Fibroblast of peridontal ligament (primary cell): ENCODE measurements at regions not wholly inside any gene's neighbourhood (a gene's known extent, or its start where the extent isn't known, plus 50 kb on each side); places are given as distances from the start of the nearest gene placed in this dataset.
"Not testable (repeated sequence)": the region's sequence is repeated elsewhere in the genome, so short reads cannot be mapped to it uniquely, and the experiment has no call there.

Experiments
- DNase-seq: peaks from one replicate; pipeline ENCODE4 v3.0.0-alpha.2; 2010; ENCODE audit errors: extremely low read depth

DNA sequence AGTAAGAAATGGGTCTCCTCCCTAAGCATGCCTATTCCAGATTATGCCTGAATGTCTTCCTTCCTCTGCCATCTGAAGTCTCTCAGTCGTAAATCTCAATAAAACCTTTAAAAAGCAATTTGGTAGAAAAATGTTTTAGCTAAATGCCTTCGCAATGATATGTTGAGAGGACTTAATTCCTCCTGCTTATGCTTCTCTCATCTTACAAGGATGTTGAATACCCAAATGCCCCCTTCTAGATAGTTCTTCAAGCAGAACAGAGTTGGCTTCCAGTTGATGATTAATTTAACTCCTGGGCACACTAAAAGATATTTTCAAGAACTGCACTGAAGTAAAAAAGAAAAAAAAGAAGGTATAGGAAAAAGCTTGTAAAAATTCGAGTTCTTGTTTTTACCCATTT, 275.0 kb upstream of the SPTLC3 start:
- no peak for DNase-seq

DNA sequence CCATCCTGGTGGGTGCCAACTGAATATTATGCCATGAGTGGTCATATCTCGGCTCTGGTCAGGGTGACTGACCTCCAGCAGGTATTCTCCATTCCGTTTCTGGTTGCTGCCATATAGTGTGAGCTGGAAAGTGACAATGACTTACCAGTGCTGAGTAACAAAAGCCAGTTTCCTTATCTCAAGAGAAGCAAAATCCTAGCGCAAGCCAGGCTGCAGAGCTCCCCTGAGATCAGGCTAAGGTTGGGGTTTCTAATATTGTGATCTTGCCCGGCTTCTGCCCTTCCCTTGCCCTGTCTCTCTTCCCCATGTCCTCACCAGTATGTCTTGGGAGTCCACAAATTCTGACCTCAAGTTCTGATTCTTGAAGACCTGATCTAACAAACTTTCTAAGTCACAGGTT, 271.3 kb upstream of the SPTLC3 start:
- DNase-seq: no peak

DNA sequence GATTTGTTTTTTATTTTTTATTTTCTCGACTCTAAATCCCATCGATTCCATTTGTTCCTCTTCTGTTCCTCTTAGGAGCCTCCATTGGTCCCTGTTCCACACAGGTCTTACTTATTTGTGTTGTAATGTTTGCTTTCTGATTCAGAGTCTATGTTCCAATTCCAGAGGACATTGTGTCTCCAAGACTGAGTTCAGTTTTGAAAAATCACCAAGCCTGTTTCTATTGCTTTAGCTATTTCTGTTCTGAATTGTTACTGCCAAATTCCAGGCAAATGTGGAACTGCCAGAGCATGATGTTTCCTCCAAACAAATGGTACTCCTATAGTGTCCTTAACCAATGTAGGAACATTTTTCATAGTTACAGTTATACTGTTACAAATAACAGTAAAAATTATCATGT, 270.9 kb upstream of the SPTLC3 start:
- DNase-seq: no peak

DNA sequence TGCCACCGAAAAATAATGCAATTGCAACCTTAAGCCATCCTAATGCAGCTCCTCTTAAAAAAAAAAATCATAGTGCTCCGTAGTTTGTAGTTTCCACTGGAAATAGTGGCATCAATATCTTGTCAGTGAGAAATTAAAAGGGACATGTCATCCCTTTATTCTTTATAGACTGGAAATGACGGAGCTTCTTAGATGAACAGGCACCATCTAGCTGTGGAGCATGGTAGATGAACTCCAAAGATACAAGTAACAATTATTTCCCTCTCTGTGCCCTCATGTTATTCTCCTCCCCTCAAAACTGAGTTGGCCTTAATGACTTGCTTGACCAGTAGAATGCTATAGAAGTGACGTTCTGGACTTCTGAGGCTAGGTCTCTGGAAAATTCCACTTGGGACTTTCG, 268.1 kb upstream of the SPTLC3 start:
- DNase-seq: no peak

DNA sequence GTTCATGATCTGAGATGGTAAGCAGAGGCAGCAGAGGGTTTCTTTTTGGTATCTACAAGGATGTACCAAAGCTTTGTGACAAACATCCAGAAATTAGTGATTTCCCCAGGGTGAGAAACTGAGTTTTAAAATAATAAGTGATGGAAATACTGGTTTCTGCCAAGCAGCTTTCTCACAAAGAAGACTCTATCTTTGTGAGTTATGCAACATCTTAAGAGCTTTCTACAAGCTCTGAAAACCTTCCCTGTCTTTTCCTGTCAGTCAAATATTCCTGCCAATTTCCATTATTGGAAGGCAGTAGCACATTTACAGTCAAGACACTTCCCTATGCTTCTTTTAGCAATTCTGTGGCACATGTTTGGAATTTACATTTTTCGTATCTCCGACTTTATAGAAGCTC, 264.7 kb upstream of the SPTLC3 start:
- DNase-seq: no peak

DNA sequence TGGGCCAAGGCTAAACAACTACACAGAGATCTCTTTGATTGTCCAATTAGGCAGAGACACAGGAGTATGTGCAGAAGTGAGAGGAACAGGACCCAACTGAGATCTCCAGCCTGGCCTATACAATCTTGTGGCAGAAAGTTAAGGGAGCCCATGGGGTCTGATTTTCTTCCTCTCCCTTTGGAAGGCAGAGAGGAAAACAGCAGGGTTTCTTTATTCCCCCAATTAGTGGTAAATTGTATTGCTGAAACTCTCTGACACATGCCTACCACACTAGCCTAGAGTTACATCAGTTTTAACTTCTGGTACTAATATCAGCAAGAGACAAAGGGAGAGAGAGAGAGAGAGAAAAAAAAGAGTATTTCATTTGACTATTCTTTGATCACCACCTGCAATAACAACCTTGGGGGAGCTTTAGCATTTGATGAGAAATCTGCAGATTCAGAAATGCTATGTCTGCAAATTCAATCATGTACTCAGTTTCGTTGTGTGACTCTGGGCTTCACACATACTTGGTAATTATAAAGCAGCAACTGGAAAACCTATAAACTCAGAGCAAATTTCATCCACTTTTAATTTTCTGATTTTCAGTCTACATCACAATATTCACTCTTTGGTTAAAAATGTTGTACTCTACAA, 260.3 kb upstream of the SPTLC3 start:
- DNase-seq: no peak

DNA sequence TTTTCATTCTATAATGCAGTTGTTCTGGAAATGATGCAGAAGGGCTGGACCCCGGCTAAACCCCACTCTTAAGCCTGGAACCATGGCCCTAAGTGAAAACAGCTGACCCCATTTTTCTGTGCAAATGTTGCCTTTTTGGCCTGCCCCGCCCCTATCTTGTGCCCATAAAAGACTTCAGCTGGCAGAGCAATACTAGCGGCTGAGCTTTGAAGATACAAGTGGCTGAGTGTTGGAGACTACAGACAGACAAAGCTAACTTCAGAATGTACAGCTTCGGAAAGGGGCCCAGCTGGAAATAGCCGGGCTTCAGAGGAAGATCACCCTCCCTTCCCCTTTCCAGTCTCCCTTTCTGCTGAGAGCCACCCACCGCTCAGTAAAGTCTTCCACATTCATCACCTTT, 258.6 kb upstream of the SPTLC3 start:
- DNase-seq: no peak

DNA sequence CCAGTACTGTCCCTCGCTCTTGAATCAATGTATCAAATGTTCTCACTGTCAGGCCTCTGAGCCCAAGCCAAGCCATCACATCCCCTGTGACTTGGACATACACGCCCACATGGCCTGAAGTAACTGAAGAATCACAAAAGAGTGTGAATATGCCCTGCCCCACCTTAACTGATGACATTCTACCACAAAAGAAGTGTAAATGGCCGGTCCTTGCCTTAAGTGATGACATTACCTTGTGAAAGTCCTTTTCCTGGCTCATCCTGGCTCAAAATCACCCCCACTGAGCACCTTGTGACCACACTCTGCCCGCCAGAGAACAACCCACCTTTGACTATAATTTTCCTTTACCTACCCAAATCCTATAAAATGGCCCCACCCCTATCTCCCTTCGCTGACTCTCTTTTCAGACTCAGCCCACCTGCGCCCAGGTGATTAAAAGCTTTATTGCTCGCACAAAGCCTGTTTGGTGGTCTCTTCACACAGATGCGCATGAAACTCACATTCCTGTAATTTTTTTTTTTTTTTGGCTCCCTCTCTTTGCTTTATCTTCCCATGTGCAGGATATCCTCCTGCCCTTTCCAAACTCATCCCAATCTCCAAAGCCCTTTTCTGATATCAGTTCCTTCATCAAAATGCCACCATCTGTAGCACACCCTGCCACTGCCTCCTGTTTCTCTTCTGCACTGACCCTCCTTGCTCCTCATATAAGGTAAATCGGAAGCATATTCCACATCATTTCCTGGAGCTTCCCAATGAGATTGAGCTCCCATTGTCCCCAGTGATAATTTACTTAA, 255.7 kb upstream of the SPTLC3 start:
- not testable (repeated sequence) for DNase-seq

DNA sequence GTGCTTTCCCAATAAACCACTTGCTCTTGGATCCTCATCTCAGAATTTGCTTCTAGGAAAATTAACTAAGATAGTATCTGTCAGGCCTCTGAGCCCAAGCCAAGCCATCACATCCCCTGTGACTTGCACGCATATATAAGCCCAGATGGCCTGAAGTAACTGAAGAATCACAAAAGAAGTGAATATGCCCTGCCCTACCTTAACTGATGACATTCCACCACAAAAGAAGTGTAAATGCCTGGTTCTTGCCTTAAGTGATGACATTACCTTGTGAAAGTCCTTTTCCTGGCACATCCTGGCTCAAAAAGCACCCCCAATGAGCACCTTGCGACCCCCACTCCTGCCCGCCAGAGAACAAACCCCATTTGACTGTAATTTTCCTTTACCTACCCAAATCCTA, 255.0 kb upstream of the SPTLC3 start:
- not testable (repeated sequence) for DNase-seq

DNA sequence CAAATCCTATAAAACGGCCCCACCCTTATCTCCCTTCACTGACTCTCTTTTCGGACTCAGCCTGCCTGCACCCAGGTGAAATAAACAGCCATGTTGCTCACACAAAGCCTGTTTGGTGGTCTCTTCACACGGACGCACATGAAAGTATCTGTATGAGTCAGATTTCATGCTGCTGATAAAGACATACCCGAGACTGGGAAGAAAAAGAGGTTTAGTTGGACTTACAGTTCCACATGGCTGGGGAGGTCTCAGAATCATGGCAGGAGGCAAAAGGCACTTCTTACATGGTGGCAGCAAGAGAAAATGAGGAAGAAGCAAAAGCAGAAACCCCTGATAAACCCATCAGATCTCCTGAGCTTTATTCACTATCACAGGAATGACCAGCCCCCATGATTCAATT, 249.3 kb upstream of the SPTLC3 start:
- DNase-seq: not testable (repeated sequence)

DNA sequence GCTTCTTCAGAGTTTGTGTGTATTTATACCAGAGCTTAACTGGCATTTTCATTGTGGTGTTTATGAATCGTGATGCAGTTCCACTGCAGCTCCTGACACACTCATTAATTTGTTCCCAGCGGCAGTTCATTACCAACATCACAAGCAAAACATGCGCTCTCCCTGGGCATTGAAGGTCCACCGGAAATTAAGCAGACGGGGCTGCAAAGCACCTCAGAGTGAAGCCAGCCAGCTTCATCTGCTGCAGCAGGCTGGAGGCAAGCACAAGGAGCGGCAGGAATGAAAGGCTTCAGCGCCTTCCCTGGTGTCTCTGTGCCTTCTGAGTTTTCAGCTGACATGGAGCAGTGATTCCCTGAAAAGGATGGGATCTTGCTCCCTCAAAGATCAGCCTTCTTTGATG, 246.0 kb upstream of the SPTLC3 start:
- no peak for DNase-seq

DNA sequence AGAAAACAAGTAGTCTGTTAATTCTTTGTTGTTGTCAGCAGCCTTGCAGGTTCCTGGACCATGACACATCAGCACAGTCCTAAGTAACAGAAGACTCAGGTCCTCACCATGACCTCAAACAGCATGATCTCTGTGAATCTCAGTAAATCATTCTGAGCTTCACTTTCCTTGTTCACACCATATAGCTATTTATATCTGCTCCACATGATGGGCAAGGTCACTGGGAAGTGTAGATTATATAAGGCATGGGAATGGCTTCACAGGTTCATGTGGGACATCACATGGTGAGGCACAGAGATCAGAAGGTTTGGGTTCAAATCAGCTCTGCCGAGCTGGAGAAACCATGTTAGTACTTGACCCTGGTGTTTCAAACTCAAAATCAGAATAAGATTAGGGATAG, 245.4 kb upstream of the SPTLC3 start:
- no peak for DNase-seq

DNA sequence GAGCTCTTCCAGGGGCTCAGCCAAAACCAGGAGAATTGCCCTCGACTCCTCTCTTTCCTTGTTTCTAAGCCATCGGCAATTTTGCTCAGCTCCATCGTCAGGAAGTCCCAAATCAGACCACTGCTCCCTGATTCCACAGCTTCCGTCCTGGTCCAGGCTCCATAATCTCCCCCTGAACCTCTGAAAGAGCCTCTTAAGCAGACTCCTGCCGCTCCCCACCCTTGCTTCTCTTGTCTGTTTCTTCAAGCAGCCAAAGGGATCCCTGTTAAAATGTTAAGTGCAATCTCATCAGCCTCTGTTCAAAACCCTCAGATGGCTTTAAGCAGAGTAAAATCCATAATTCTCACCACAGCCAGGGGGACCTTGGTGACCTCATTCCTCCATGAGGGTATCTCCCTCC, 244.7 kb upstream of the SPTLC3 start:
- DNase-seq: no peak

DNA sequence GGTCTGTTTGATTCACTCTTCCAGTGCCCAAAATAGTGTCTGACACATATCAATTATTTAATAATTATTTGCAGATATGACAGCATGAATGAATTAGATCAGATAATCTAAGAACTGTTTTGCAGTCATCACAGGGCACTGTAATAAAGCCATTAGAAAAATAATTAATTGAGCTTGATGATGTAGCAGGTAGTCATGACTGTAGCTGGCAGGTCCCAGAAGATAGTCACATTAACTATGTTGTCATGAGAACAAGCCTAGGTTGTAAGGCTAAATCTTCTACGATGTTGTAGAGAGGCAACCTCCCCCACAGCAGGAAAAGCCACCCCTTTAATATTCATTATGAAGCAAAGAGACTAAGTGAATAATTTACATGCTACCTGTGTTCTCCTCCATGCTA, 243.9 kb upstream of the SPTLC3 start:
- no peak for DNase-seq

DNA sequence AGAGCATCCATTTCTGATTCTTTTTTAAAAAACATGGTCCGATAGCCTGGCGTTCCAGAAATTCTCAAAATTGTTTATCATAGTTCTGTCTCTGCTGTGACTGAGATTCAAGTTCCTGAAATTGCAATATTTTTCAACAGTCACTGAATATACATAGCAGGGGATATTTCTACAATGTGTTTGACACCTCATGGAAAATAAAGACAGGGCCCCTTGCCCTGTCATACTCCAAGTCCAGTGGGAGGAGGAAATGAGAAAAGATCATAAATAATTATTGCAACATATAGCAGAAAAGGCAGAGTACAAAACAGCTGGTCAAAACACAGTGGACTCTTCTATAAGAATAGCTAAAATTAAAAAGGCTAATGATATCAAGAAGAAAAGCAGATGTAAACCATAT, 234.8 kb upstream of the SPTLC3 start:
- DNase-seq: no peak

DNA sequence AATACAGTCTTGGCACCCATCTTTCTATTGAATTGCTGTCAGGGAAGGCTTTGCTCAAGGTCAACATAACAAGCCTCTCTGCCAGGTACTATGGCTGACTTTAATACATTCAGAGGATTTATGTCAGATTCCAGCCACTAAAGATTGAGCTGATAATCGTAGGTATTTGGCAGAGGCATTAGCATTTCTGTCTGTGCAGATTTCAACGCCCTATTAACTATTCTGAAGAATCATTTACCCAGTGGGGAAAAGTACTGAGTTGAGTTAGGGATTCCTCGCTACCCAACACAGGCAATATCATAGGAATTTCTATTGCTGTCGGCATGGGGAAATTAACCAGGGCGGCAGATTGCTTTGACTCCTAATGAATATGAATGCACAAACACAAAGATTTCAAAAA, 233.7 kb upstream of the SPTLC3 start:
- DNase-seq: no peak

DNA sequence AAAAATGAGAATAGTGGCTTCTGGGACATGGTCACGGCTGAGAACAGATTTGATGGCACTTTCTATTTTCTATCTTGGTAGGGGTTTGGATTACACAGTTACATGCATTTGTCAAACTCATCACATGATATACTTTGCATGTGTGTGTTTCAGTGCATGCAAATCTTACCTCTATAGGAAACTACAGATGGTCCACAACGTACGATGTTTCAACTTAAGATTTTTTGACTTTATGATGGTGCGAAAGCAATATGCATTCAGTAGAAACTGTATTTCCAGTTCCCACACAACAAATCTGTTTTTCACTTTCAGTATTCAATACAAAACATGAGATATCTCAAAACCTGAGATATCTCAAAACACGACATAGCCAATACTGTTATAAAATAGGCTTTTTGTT, 231.8 kb upstream of the SPTLC3 start:
- no peak for DNase-seq

DNA sequence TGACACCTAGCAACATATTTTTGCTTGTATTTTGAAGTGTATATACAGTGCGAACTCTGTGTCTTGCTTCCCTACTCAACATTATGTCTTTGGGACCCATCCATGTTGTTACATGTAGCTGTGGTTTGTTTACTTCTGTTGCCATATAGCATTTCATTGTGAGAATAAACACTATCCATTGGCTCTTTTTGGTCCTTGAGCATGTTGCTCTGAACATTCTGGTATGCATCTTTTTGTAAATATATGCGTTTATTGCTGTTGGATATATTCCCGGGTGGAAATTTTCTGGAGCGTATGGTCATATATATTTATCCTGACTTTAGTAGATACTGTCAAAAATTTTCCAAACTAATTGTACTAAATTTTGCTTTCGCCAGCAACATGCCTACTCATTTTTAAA, 222.5 kb upstream of the SPTLC3 start:
- no peak for DNase-seq

DNA sequence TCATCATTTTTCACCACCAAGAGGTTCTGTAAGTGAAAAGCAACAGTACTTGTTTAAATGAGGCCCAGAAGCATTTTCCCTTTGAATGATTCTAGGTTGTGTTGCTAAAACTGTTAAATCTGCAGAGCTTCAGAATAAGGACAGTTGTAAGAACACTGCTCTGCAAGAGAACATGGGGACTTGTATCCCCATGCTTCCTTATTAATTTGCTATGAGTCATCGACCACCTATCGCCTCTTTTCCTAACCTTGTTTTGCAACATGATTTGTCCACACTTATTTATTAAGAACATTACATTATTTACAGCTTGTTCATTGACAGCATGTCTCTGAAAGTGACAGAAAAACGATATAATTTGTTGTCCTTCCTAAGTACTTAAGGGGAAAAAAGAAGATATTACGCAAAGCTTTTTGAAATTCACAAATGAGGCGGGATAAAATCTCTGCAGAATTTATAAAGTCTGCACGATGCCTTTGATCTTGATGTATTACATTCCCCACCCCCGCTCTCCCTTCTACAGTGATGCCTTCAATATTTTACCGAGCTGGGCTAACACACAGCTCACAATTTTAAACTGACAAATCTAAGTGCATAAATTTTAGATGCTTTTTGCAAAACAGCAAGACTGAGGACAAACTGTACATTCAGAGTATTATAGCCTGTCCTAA, 220.0 kb upstream of the SPTLC3 start:
- no peak for DNase-seq

DNA sequence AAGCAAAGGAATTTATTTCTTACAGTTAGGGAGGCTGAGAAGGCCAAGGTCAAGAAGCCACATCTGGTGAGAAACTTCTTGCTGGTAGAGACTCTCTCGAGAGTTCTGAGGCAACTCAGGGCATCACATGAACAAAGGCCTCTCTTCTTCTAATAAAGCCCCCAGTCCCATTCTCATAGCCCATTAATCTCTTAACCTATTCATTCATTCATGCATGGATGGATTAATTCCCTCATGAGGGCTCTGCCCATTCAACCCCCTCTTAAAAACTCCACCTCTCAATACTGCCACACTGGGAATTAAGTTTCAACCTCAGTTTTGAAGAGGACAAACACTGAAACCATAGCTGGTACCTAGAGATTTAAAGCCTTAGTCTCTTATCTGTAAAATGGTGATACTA, 217.9 kb upstream of the SPTLC3 start:
- DNase-seq: no peak

DNA sequence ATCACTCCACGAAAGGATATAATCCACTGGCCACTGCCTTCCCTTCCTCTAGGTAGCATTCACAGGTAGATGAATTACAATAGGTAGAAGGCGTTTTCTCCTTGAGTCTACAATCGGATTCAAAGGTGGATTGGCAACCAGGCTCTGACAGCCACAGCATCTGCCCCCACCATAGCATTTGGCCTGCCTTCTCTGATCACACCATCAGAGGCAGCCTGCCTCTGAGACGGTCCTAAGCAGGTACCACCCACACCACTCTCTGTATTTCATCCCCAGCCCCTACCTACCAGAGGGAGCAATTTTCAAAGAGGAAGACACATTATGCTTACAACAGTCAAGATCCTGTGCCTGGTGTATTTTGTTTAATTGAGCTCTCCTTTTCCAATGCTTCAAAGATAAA, 210.5 kb upstream of the SPTLC3 start:
- no peak for DNase-seq

DNA sequence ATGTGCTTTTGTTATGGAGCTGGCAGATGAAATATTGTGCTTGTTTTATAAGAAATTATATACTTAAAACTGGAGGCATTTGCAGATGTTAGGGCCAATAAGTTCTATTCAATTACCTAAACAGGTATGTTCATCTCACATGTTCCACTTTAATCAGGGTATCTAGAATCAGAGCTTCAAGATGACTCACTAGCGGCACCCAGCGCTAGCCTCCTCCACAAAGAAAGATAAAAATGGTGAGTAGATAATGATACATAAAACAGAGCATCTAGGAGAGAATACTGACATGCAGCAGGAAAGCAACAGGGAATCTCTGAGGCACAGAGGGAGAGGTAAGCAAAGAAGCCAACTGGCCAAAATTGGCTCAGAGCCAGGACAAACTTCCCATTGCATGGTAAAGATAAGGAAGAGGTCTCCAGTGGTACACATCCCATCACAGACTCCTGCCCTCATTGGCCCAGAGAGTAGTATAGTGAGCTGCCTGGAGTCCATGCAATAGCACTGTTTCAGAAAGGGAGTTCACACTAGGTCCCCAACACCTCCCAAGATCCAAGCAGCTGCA, 200.7 kb upstream of the SPTLC3 start:
- DNase-seq: no peak

DNA sequence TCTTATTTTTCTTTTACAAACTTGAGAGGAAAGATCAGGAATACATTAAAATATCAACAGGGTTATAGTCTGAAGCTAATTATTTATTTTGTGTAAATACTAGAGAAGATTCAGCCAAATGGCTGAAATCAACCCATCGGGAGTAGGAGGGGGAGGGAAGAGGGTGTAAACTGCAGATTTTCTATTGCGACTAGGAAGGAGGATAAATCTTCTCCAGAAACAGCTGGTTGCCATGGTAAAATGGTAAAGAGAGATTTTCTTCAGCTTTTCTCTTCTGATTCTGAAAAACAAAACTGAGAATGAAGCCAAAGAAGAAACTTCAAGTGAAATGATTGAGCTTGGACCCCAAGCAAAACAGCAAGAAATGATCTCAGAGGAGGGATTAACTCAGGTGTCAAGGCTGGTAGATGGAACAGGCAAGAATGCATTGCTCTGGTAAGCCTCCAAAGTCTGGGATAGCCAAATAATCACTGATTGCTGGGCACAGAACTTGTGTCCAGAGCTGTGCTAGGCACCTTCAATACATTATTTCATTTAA, 193.5 kb upstream of the SPTLC3 start:
- no peak for DNase-seq
